HFFc6 (cell line): ENCODE measurements at regions not wholly inside any gene's neighbourhood (a gene's known extent, or its start where the extent isn't known, plus 50 kb on each side); places are given as distances from the start of the nearest gene placed in this dataset.
A peak's percentile ranks its signal among the peaks of the same experiment; 100 is the strongest.

Experiments used
- DNase-seq: peaks from one replicate; pipeline ENCODE4 v3.0.0-alpha.2; 2018
- H3K27ac Mint-ChIP-seq: 2 replicates; pipeline ENCODE4 v1.8.0; 2020; ENCODE audit warnings: mild to moderate bottlenecking, mixed read lengths
- H3K27me3 Mint-ChIP-seq: 2 replicates; pipeline ENCODE4 v1.8.0; 2021; ENCODE audit warnings: mild to moderate bottlenecking, moderate library complexity, mixed read lengths; ENCODE audit not compliant: insufficient read depth
- H3K36me3 Mint-ChIP-seq: 2 replicates; pipeline ENCODE4 v1.8.0; 2021; ENCODE audit warnings: low read depth, mixed read lengths
- H3K4me1 Mint-ChIP-seq: 2 replicates; pipeline ENCODE4 v1.8.0; 2020; ENCODE audit warnings: low read depth, mixed read lengths
- H3K4me3 Mint-ChIP-seq: 2 replicates; pipeline ENCODE4 v1.8.0; 2020; ENCODE audit warnings: mild to moderate bottlenecking, moderate library complexity, mixed read lengths
- H3K9me3 Mint-ChIP-seq: 2 replicates; pipeline ENCODE4 v1.8.0; 2020; ENCODE audit warnings: mild to moderate bottlenecking, mixed read lengths
- CTCF ChIP-seq: fragments of 200-600 bp; sonication (generic); IDR thresholded peaks from 2 replicates; pipeline ENCODE4 v1.5.0; 2021; ENCODE audit warnings: antibody characterized with exemption, mild to moderate bottlenecking

- H3K4me3 Mint-ChIP-seq: no peak overlapping the region
- H3K9me3 Mint-ChIP-seq: no peaks in the 10 kb centered on the region
- no peak for DNase-seq
- H3K4me1 Mint-ChIP-seq: peaks cover 20% of the 10 kb centered on the region
- peaks cover 19% of the 10 kb centered on the region for H3K36me3 Mint-ChIP-seq
- peaks cover 11% of the 10 kb centered on the region for H3K27me3 Mint-ChIP-seq
- H3K27ac Mint-ChIP-seq: no peak overlapping the region
- TF ChIP-seq CTCF: no peak
These were observed 135.0 kb downstream of the NCOR2 start for GRCh38 chr12:124432376-124432775.

- Mint-ChIP-seq H3K4me1 (peaks cover 21% of the 10 kb centered on the region), H3K9me3 (no peaks in the 10 kb centered on the region), H3K4me3 (no peak overlapping the region), H3K36me3 (peaks cover 19% of the 10 kb centered on the region), H3K27me3 (peaks cover 11% of the 10 kb centered on the region), H3K27ac (peak overlapping the region; percentile 30; the same call in 1 of the 2 replicates)
- no peak for DNase-seq
- TF ChIP-seq CTCF: no peak
These were observed 135.4 kb downstream of the NCOR2 start for GRCh38 chr12:124431971-124432370.

GRCh38 chr12:124430491-124430890 is 135.6 kb downstream of the RFLNA start:
- Mint-ChIP-seq H3K27me3 (peaks cover 11% of the 10 kb centered on the region), H3K4me1 (peaks cover 21% of the 10 kb centered on the region), H3K9me3 (no peaks in the 10 kb centered on the region), H3K27ac (peak overlapping the region; percentile 4; the same call in 1 of the 2 replicates), H3K4me3 (no peak overlapping the region), H3K36me3 (peaks cover 26% of the 10 kb centered on the region)
- DNase-seq: no peak
- no peak for TF ChIP-seq CTCF

- Mint-ChIP-seq H3K4me3 (no peak overlapping the region), H3K36me3 (peaks cover 27% of the 10 kb centered on the region), H3K4me1 (peaks cover 21% of the 10 kb centered on the region), H3K27ac (peak overlapping the region; percentile 91), H3K27me3 (peaks cover 11% of the 10 kb centered on the region), H3K9me3 (no peaks in the 10 kb centered on the region)
- 0 out of 2 replicates have a peak, but pooled peaks have one; percentile 14 for TF ChIP-seq CTCF
- no peak for DNase-seq
These were observed 134.6 kb downstream of the RFLNA start for GRCh38 chr12:124429535-124429934.

GRCh38 chr12:124428792-124429281 is 133.9 kb downstream of the RFLNA start:
- H3K36me3 Mint-ChIP-seq: peaks cover 27% of the 10 kb centered on the region

More at GRCh38 chr12:124428792-124429281, 133.9 kb downstream of the RFLNA start:
- no peaks in the 10 kb centered on the region for H3K9me3 Mint-ChIP-seq
- no peak for TF ChIP-seq CTCF
- H3K4me3 Mint-ChIP-seq: peak overlapping the region; percentile 67
- peaks cover 27% of the 10 kb centered on the region for H3K4me1 Mint-ChIP-seq
- H3K27ac Mint-ChIP-seq: peak overlapping the region; percentile 91
- peak; percentile 72 for DNase-seq
- H3K27me3 Mint-ChIP-seq: peaks cover 11% of the 10 kb centered on the region
